Hepatocyte (in vitro differentiated cells): ENCODE measurements at regions not wholly inside any gene's neighbourhood (a gene's known extent, or its start where the extent isn't known, plus 50 kb on each side); places are given as distances from the start of the nearest gene placed in this dataset.

Experiments
- CTCF ChIP-seq: fragments of 200-600 bp; sonication (generic); IDR thresholded peaks from 2 replicates; pipeline ENCODE4 v1.5.1; 2016; ENCODE audit warnings: antibody characterized with exemption, mild to moderate bottlenecking; ENCODE audit not compliant: poor library complexity
- EZH2 ChIP-seq: fragments of 200-600 bp; sonication (generic); IDR thresholded peaks from 2 replicates; pipeline ENCODE4 v1.6.1; 2016; ENCODE audit warnings: antibody characterized with exemption, mild to moderate bottlenecking, borderline replicate concordance
- EZH2phosphoT487 ChIP-seq: fragments of 200-600 bp; sonication (generic); IDR thresholded peaks from one replicate; pipeline ENCODE4 v1.6.1; 2018; ENCODE audit warnings: antibody characterized with exemption, mild to moderate bottlenecking, low read depth, moderate library complexity; ENCODE audit not compliant: unreplicated experiment, severe bottlenecking

DNA sequence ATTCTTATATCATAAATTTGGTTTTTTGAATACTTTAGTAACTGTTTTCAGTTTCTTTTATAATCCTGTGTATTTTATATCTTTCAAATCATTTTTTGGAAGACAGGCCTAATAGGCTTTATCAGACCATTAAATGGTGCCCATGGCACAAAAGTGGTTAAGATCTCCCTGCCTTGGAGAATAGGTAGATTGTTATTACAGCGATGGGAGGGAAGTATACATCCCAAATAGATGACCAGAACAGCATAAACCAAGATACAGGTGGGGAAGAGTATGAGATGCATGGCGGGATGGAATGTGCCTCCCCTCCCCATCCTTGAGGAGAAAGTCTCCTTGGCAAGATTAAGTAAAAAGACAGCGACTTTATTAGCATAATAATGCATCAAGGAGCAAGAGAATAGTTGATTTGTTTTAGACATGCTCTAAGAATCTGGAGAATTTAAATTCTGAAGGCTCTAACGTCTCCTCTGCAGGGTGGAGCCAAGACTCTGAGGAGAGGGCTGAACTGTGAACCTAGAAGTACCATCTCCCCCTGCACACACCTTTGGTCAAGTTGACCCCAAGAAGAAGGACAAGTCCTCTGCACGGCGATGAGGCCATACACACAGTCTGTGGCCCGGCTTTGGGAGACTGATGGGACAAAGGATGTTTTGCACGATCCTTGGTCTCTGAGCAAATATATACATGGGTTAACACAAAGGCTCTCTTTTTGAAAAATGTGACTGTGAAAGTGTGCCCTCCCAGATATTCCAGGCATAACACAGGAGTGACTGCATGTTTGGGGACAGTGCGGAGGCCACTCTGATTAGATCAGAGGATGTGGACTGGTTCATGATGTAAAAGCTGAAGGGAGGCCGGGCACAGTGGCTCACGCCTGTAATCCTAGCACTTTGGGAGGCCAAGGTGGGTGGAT lies 61.1 kb upstream of the SLC35C1 start:
- TF ChIP-seq CTCF, result no peak
- no peak for TF ChIP-seq EZH2
- no peak for TF ChIP-seq EZH2phosphoT487
